Jurkat, Clone E6-1 (cell line): ENCODE measurements at regions not wholly inside any gene's neighbourhood (a gene's known extent, or its start where the extent isn't known, plus 50 kb on each side); places are given as distances from the start of the nearest gene placed in this dataset.
A peak's percentile ranks its signal among the peaks of the same experiment; 100 is the strongest.

Experiments
- DNase-seq: peaks from one replicate; pipeline ENCODE4 v3.0.0-alpha.2; 2011; ENCODE audit warnings: low read depth, low spot score
- H3K4me3 ChIP-seq: 2 replicates; pipeline ENCODE4 v1.5.1; 2011; ENCODE audit warnings: mild to moderate bottlenecking, low read length, control low read depth, moderate library complexity

- no peak overlapping the region for H3K4me3 ChIP-seq
- DNase-seq, result no peak
Measured at GRCh38 chr9:115913696-115914095, 239.9 kb upstream of the PAPPA start.

- no peak overlapping the region for H3K4me3 ChIP-seq
- DNase-seq, result no peak
Measured at GRCh38 chr9:115914291-115914690, 239.3 kb upstream of the PAPPA start.

GRCh38 chr9:115921301-115921700 lies 232.3 kb upstream of the PAPPA start:
- DNase-seq, result no peak
- H3K4me3 ChIP-seq, result no peak overlapping the region

GRCh38 chr9:115922444-115922843 lies 231.1 kb upstream of the PAPPA start:
- no peak overlapping the region for H3K4me3 ChIP-seq
- DNase-seq, result peak; percentile 95

DNA sequence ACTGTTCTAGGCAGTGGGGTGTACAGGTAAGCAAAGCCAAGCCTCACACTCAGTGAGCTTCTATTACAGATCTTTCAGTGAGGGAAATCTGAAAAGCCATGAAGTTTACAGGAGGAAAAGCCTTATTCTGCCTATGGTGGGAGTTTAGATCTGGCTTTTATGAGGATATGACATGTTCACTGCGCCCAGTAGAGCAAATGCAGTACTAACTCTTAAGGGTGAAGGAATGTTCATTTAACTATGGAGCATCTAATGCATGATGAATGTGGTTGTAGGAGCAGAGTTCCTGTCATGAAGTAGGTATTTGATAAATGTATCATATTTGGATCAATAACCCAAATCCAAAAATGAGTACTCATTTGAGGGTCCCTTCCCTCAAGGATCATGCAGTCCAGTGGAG lies 230.2 kb upstream of the PAPPA start:
- H3K4me3 ChIP-seq, result no peak overlapping the region
- DNase-seq, result no peak

- H3K4me3 ChIP-seq, result no peak overlapping the region
- DNase-seq, result no peak
Measured at GRCh38 chr9:115923903-115924668, 229.5 kb upstream of the PAPPA start.

GRCh38 chr9:115924669-115924987 lies 229.0 kb upstream of the PAPPA start:
- DNase-seq, result no peak

DNA sequence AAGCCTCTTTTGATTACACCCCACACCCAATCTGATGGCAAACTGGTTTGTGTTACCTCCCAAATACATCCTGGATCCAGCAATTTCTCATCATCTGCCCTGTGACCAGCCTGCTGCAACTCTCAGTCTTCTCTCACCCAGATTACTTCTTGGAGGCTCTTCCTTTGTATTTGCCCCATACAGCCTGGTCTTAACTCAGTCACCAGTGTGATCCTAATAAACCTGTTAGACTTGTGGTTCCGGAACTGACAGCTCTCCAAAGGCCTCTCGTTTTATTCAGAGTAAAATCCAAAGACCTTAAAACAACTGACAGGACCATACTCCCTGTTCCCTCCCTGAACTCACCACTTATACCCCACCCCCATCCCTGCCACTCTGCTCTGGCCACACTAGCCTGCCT lies 228.2 kb upstream of the PAPPA start:
- no peak for DNase-seq
- no peak overlapping the region for H3K4me3 ChIP-seq

More at GRCh38 chr9:115924669-115924987, 229.0 kb upstream of the PAPPA start:
- no peak overlapping the region for H3K4me3 ChIP-seq

DNA sequence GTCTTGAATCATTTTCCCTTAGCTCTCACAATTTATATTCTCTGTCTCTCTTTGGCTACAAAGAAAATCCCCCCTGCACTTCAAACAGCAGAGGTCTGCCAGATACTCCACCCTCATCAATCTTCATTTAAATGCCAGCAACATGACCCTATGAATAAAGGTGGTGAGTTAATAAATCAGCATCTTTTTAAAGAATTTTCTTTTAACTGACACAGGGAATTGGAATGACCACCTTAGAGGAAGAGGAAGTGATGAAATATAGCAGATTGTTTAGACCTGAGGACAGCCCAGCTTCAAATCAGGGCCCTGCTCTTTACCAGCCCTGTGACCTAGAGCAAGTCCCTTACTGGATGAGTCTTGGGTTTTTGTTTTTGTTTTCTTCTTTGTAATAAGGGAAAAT lies 223.1 kb upstream of the PAPPA start:
- no peak overlapping the region for H3K4me3 ChIP-seq
- DNase-seq, result no peak

GRCh38 chr9:115938479-115938878 lies 215.1 kb upstream of the PAPPA start:
- no peak overlapping the region for H3K4me3 ChIP-seq
- no peak for DNase-seq

- DNase-seq, result no peak
- H3K4me3 ChIP-seq, result no peak overlapping the region
Measured at GRCh38 chr9:115939065-115939765, 214.4 kb upstream of the PAPPA start.

- no peak for DNase-seq
- no peak overlapping the region for H3K4me3 ChIP-seq
Measured at GRCh38 chr9:115941561-115942315, 211.9 kb upstream of the PAPPA start.

DNA sequence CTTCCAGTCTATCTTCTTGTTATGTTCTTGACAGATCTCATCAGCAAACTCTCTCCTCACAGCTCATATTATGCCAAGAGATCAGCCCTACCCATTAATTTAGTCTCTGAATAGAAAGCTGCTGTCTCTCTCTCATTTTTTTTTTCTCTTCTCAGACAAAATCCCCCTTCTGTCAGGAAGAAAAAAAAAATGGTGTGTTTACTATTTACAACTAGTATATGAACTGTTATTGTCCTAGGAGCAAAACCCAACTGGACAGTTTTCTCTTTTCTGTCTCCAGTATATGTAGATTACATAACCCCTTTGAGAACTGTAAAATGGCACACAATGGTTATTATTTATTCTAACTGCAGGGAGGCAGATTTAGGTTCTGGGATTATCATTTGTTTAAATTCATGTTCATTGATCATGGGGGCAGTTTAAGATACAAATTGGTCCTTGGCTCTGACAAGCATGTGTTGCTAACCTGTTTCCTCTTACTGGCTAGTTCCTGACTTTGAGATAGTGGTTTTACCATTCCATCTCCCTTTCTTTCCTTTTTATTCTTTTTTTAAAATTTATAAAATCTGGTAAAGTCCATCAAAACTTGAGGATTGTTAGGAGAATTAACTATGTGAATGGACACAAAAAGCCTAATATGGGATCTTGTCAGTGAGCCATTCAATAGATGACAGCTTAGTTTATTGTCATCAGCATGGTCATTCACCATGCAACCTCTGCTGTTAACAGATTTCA lies 210.0 kb upstream of the PAPPA start:
- DNase-seq, result no peak
- no peak overlapping the region for H3K4me3 ChIP-seq

GRCh38 chr9:115944166-115944948 lies 209.2 kb upstream of the PAPPA start:
- no peak overlapping the region for H3K4me3 ChIP-seq
- DNase-seq, result no peak

DNA sequence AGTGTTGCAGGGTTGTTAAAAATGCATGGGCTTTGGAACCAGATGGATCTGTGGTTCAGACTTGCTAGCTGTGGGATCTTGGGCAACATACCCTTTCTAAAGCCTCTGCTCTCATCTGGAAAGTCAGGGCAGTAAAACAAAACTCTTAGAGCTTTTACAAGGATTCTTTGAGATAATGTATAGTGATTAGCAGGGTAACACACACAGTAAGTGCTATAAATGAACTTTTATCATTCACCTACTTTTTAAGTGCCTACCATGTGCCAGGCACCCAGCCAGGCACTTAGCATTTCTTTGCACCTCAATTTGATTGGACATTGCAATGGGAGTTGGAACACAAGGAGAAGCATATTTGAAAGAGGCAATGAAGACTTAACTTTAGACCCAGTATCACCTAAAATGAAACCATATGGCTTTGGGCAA lies 208.6 kb upstream of the PAPPA start:
- no peak for DNase-seq
- no peak overlapping the region for H3K4me3 ChIP-seq

- no peak overlapping the region for H3K4me3 ChIP-seq
- no peak for DNase-seq
Measured at GRCh38 chr9:115946530-115946929, 207.1 kb upstream of the PAPPA start.

DNA sequence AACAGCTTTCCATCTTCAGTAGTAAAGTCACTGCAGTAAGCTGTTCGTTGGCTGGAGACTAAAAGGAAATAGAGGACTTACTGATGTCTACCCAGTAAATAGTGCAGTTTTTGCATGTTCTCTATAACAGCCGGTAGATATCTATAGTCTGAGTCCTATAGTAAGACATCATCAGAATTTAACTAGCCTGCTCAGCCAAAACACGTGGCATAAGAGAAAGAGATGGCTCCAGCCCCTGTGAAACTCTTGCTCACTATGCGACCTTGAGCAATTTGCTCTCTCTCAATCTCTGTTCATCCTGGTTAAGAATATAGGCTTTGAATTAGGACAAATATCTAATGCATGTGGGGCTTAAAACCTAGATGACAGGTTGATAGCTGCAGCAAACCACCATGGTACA lies 201.6 kb upstream of the PAPPA start:
- no peak overlapping the region for H3K4me3 ChIP-seq
- DNase-seq, result no peak

DNA sequence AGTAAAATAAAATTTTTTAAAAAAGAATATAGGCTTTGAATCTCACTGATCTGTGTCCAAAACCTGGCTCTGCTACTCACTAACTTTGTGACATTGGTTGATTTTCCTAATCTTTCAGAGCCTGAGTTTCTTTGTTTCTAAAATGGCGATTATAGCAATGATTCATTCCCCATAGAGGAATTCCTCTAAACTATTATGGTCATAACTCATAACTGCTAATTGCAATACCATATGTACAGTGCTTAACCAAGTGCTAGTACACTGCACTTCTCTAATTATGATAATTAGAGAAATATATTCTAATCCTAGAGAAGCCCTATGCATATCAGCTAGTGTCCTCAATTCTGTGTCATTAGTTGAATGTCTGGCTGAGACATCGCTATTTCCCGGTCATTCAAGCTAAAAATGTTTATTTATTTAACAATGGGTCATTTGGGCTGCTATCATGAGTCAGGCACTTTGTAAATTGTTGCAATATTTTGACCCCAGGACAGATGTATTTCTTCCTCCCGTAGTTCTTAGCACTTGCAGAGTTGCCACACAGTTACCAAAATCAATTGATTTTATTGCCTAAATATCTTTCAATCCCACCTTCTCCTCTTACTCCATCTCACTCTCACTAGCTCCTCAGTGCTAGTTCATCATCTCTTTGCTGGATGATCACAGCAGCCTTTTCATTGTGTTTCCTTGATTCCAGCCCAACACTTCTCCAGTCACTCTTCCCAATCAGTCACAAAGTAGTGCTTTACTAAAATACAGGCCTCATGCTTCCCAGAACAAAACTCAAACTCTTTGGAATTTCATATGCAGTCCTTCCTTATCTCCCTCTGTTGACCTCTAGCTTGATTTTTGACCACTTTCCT lies 200.9 kb upstream of the PAPPA start:
- no peak for DNase-seq
- no peak overlapping the region for H3K4me3 ChIP-seq
